ENCODE measurements at regions not wholly inside any gene's neighbourhood (a gene's known extent, or its start where the extent isn't known, plus 50 kb on each side); places are given as distances from the start of the nearest gene placed in this dataset.

- Histone ChIP-seq H3K79me2 (replicated peaks; ENCODE audit: insufficient read depth) (no peaks in the 10 kb centered on the region), H3K4me3 (no peak overlapping the region), H4K20me1 (replicated peaks; ENCODE audit: insufficient read depth) (no peaks in the 10 kb centered on the region), H3K4me1 (ENCODE audit: insufficient read depth) (no peaks in the 10 kb centered on the region), H3K9me2 (ENCODE audit: insufficient read depth) (no peaks in the 10 kb centered on the region; the same call in 1 of the 2 replicates), H3F3A (replicated peaks; ENCODE audit: low read depth) (no peaks in the 10 kb centered on the region), H3K27ac (ENCODE audit: low read depth) (no peak overlapping the region), H3K4me2 (no peak overlapping the region), H3K36me3 (ENCODE audit: insufficient read depth) (no peaks in the 10 kb centered on the region), H3K27me3 (ENCODE audit: insufficient read depth) (no peaks in the 10 kb centered on the region), H2AFZ (no peak overlapping the region)
- no peak overlapping the region for H3K27ac Mint-ChIP-seq
- no peaks in the 10 kb centered on the region for H3K27me3 Mint-ChIP-seq (ENCODE audit: insufficient read depth, low read depth, poor library complexity)
- no peak for TF ChIP-seq ETS1 (IDR thresholded peaks at IDR 0.05)
- no peak for TF ChIP-seq STAT1 (IDR thresholded peaks at IDR 0.05; ENCODE audit: unreplicated experiment)
- TF ChIP-seq, protein P1, sequence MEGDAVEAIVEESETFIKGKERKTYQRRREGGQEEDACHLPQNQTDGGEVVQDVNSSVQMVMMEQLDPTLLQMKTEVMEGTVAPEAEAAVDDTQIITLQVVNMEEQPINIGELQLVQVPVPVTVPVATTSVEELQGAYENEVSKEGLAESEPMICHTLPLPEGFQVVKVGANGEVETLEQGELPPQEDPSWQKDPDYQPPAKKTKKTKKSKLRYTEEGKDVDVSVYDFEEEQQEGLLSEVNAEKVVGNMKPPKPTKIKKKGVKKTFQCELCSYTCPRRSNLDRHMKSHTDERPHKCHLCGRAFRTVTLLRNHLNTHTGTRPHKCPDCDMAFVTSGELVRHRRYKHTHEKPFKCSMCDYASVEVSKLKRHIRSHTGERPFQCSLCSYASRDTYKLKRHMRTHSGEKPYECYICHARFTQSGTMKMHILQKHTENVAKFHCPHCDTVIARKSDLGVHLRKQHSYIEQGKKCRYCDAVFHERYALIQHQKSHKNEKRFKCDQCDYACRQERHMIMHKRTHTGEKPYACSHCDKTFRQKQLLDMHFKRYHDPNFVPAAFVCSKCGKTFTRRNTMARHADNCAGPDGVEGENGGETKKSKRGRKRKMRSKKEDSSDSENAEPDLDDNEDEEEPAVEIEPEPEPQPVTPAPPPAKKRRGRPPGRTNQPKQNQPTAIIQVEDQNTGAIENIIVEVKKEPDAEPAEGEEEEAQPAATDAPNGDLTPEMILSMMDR (conservative IDR thresholded peaks at IDR 0.05; ENCODE audit: low read depth in 2 of 2) = no peak
- no peak for TF ChIP-seq EZH2phosphoT487 (IDR thresholded peaks at IDR 0.05; ENCODE audit: unreplicated experiment)
- TF ChIP-seq CREB1 (CRISPR knock-in tag; IDR thresholded peaks at IDR 0.05; ENCODE audit: low read depth) = no peak
- no peak for TF ChIP-seq EZH2 (IDR thresholded peaks at IDR 0.05; ENCODE audit: low read depth, unreplicated experiment)
- TF ChIP-seq REST (IDR thresholded peaks at IDR 0.05; ENCODE audit: unreplicated experiment) = no peak
- H3K4me3 Mint-ChIP-seq = no peak overlapping the region
- ATAC-seq = no peak
- H3K4me1 Mint-ChIP-seq = no peaks in the 10 kb centered on the region
- peaks cover 12% of the 10 kb centered on the region; the same call in 2 of the 3 replicates for H3K9me3 Mint-ChIP-seq
- DNase-seq (ENCODE audit: low spot score) = no peak
- H3K36me3 Mint-ChIP-seq (ENCODE audit: low read depth) = no peaks in the 10 kb centered on the region
These were observed 117.1 kb downstream of the RAD51AP2 start for GRCh38 chr2:17401096-17401495.

DNA sequence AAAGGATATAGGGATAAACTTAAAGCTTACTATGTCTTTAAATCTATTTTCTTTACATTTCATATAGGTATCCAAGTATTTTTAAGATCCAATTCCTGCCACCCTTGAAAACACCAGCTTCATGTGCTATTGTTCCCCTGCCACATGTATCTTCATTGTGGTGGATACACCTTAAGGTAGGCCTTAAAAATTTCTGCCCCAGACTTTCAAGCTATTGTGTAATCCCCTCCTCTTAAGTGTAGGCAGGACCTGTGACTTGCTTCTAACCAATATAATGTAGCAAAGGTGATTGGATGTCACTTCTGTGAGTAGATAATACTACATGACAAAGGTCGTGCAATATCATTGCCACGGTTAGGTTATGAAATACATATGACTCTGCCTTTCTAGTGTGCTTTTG lies 119.5 kb downstream of the RAD51AP2 start:
- H3K4me1 Mint-ChIP-seq = no peaks in the 10 kb centered on the region
- Histone ChIP-seq H2AFZ (peak overlapping the region; percentile 39), H3K9me2 (ENCODE audit: insufficient read depth) (no peaks in the 10 kb centered on the region; the same call in 1 of the 2 replicates), H3K36me3 (ENCODE audit: insufficient read depth) (no peaks in the 10 kb centered on the region), H4K20me1 (replicated peaks; ENCODE audit: insufficient read depth) (no peaks in the 10 kb centered on the region), H3F3A (replicated peaks; ENCODE audit: low read depth) (no peaks in the 10 kb centered on the region), H3K4me3 (no peak overlapping the region), H3K4me1 (ENCODE audit: insufficient read depth) (no peaks in the 10 kb centered on the region), H3K27ac (ENCODE audit: low read depth) (no peak overlapping the region), H3K27me3 (ENCODE audit: insufficient read depth) (no peaks in the 10 kb centered on the region), H3K79me2 (replicated peaks; ENCODE audit: insufficient read depth) (no peaks in the 10 kb centered on the region), H3K4me2 (no peak overlapping the region)
- no peak overlapping the region for H3K4me3 Mint-ChIP-seq
- no peaks in the 10 kb centered on the region for H3K27me3 Mint-ChIP-seq (ENCODE audit: insufficient read depth, low read depth, poor library complexity)
- DNase-seq (ENCODE audit: low spot score) = no peak
- no peak overlapping the region for H3K27ac Mint-ChIP-seq
- ATAC-seq = no peak
- H3K36me3 Mint-ChIP-seq (ENCODE audit: low read depth) = no peaks in the 10 kb centered on the region
- H3K9me3 Mint-ChIP-seq = peaks cover 12% of the 10 kb centered on the region; the same call in 2 of the 3 replicates
- TF ChIP-seq STAT1 (IDR thresholded peaks at IDR 0.05; ENCODE audit: unreplicated experiment) (no peak), REST (IDR thresholded peaks at IDR 0.05; ENCODE audit: unreplicated experiment) (no peak)

Data from GM23338 (cell line).